ENCODE measurements at regions not wholly inside any gene's neighbourhood (a gene's known extent, or its start where the extent isn't known, plus 50 kb on each side); places are given as distances from the start of the nearest gene placed in this dataset.

GRCh38 chr10:49463605-49464004 lies 67.7 kb upstream of the DRGX start:
- H3K4me3 Mint-ChIP-seq = no peak overlapping the region
- H3K27me3 Mint-ChIP-seq = no peaks in the 10 kb centered on the region
- peaks cover 0 to 1% (median 0%) of the 10 kb centered on the region in 3 donors for H3K4me1 Mint-ChIP-seq
- H3K9me3 Mint-ChIP-seq = peaks cover 6 to 10% (median 10%) of the 10 kb centered on the region in 3 donors
- H3K36me3 Mint-ChIP-seq = peaks cover 34% of the 10 kb centered on the region
- H3K27ac Mint-ChIP-seq = peak overlapping the region in 1 of 3 donors; percentile 69

- Mint-ChIP-seq H3K27ac (no peak overlapping the region), H3K36me3 (peaks cover 43% of the 10 kb centered on the region)
Observed at GRCh38 chr10:49458869-49459268, 63.0 kb upstream of the DRGX start.

GRCh38 chr10:49457686-49458085 lies 61.8 kb upstream of the DRGX start:
- Mint-ChIP-seq H3K9me3 (peaks cover 2 to 20% (median 14%) of the 10 kb centered on the region in 3 donors), H3K4me3 (no peak overlapping the region), H3K27ac (no peak overlapping the region), H3K4me1 (peaks cover 0 to 3% (median 0%) of the 10 kb centered on the region in 3 donors), H3K36me3 (peaks cover 34% of the 10 kb centered on the region), H3K27me3 (no peaks in the 10 kb centered on the region)

More at GRCh38 chr10:49458869-49459268, 63.0 kb upstream of the DRGX start:
- Mint-ChIP-seq H3K4me1 (peaks cover 0 to 3% (median 0%) of the 10 kb centered on the region in 3 donors), H3K9me3 (peaks cover 3 to 13% (median 13%) of the 10 kb centered on the region in 3 donors), H3K4me3 (no peak overlapping the region), H3K27me3 (no peaks in the 10 kb centered on the region)

- no peaks in the 10 kb centered on the region for H3K27me3 Mint-ChIP-seq
- no peak overlapping the region for H3K4me3 Mint-ChIP-seq
- no peak overlapping the region for H3K27ac Mint-ChIP-seq
- peaks cover 0 to under 1% (median 0%) of the 10 kb centered on the region in 3 donors for H3K4me1 Mint-ChIP-seq
- H3K36me3 Mint-ChIP-seq = no peaks in the 10 kb centered on the region
- H3K9me3 Mint-ChIP-seq = peaks cover 11 to 43% (median 11%) of the 10 kb centered on the region in 3 donors
Observed at GRCh38 chr10:49448924-49449323, 53.0 kb upstream of the DRGX start.

- Mint-ChIP-seq H3K36me3 (peaks cover 4% of the 10 kb centered on the region), H3K4me3 (no peak overlapping the region), H3K9me3 (peaks cover 4 to 15% (median 8%) of the 10 kb centered on the region in 3 donors), H3K4me1 (peaks cover 0 to 3% (median 0%) of the 10 kb centered on the region in 3 donors), H3K27me3 (no peaks in the 10 kb centered on the region), H3K27ac (peak overlapping the region in 1 of 3 donors; percentile 14)
Observed at GRCh38 chr10:49446031-49446430, 50.1 kb upstream of the DRGX start.

All from IgD-negative memory B cell (primary cell).